ENCODE measurements at regions not wholly inside any gene's neighbourhood (a gene's known extent, or its start where the extent isn't known, plus 50 kb on each side); places are given as distances from the start of the nearest gene placed in this dataset.

DNA sequence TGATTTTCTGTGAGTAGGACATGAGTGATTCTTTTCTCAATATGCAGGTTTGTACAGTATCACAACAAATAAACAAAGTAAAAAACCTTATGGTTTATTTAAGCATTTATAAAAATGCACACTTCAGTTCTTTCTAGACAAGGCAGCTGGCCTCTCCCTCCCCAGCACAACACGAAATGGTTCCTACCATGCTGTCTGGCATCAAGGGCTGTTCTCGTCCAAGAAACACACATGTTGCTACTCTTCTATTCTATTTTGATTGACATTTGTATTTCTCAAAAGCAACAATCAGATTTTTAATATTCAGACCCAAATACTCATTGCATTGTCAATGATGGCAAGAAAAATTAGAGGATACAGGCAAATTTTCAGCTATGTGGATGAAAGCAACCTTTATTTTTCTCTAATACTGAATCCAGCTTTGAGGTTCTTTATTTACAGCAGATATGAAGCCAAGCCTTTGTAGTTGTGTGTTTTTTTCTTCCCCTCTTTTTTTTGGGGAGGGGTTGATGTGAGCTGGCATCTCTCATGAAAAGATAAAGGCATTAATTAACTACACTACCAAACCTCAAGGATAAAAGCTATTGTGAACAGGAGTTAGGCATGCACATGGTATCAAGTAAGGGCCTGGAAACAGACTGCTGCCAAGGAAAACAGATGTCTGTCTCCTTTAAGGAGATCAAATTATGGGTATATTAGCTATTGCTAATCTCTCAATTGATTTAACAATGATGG lies 96.4 kb upstream of the PREP start:
- no peak overlapping the region for H3K4me3 ChIP-seq
- intact Hi-C loops (cut with DNase I), result no loop called here
- no peaks in the 10 kb centered on the region for H3K27me3 ChIP-seq (ENCODE audit: insufficient read depth in 3 of 3, low read length in 2 of 3)
- WGBS, 3 donors, result 61 to 83% (median 62%) methylated on average over 2 of the region's 2 CpGs
- H3K36me3 ChIP-seq (ENCODE audit: insufficient read depth in 1 of 2, low read depth in 1 of 2), result no peaks in the 10 kb centered on the region
- no peaks in the 10 kb centered on the region for H3K4me1 ChIP-seq
- H3K9me3 ChIP-seq, result no peaks in the 10 kb centered on the region
- no peak overlapping the region for H3K27ac ChIP-seq
- ATAC-seq (no peak), DNase-seq (no peak)
- TF ChIP-seq, protein P1, sequence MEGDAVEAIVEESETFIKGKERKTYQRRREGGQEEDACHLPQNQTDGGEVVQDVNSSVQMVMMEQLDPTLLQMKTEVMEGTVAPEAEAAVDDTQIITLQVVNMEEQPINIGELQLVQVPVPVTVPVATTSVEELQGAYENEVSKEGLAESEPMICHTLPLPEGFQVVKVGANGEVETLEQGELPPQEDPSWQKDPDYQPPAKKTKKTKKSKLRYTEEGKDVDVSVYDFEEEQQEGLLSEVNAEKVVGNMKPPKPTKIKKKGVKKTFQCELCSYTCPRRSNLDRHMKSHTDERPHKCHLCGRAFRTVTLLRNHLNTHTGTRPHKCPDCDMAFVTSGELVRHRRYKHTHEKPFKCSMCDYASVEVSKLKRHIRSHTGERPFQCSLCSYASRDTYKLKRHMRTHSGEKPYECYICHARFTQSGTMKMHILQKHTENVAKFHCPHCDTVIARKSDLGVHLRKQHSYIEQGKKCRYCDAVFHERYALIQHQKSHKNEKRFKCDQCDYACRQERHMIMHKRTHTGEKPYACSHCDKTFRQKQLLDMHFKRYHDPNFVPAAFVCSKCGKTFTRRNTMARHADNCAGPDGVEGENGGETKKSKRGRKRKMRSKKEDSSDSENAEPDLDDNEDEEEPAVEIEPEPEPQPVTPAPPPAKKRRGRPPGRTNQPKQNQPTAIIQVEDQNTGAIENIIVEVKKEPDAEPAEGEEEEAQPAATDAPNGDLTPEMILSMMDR (IDR thresholded peaks at IDR 0.05), result no peak

DNA sequence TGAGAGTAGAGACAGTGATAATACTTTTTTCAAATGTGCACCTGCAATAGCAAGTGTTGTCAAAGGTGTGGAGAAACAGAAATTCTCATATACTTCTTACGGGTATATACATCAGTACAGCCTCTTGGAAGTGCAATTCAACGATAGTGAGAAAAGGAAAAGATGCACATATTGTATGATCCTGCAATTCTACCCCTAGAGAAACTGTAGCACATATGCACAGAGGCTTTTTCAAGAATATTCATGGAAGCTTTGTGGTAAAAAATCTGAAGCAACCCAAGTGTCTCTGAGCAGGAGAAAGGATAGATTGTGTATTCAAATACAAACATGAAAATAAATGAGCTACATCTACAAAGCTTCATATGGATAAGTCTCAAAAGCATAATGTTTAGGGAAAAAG lies 94.7 kb upstream of the PREP start:
- TF ChIP-seq, protein P1 (IDR thresholded peaks at IDR 0.05), result no peak
- Histone ChIP-seq H3K4me1 (no peaks in the 10 kb centered on the region), H3K4me3 (no peak overlapping the region), H3K27me3 (ENCODE audit: insufficient read depth in 3 of 3, low read length in 2 of 3) (no peaks in the 10 kb centered on the region), H3K27ac (no peak overlapping the region), H3K9me3 (no peaks in the 10 kb centered on the region), H3K36me3 (ENCODE audit: insufficient read depth in 1 of 2, low read depth in 1 of 2) (no peaks in the 10 kb centered on the region)
- ATAC-seq, result no peak
- intact Hi-C loops (cut with DNase I), result no loop called here
- 91 to 96% (median 94%) methylated on average over 2 of the region's 2 CpGs for WGBS, 3 donors
- DNase-seq, result no peak

DNA sequence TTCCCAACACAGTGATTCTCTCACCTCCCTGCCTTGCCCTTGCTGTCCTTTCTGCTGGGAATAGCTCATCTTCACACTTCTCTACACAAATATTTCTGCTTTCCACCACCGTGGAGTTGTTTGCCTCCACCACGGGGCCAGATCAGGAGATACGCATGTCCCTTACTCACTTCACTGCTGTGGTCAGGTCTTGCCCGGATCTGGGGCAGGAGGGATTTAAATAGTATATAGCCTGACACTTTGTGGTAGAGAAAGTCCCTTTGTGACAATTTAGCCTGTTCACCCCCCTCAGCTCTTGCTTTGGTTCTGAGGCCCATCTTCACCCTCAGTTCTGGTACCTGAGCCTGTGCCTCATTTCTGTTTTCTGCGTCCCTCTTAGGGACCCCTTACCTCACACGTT lies 92.6 kb upstream of the PREP start:
- intact Hi-C loops (cut with DNase I), result no loop called here
- H3K4me1 ChIP-seq, result no peaks in the 10 kb centered on the region
- no peaks in the 10 kb centered on the region for H3K9me3 ChIP-seq
- no peak overlapping the region for H3K27ac ChIP-seq
- DNase-seq, result no peak
- no peak for ATAC-seq
- H3K4me3 ChIP-seq, result no peak overlapping the region
- no peaks in the 10 kb centered on the region for H3K27me3 ChIP-seq (ENCODE audit: insufficient read depth in 3 of 3, low read length in 2 of 3)
- WGBS, 3 donors, result 77 to 88% (median 82%) methylated on average over 6 of the region's 6 CpGs
- no peaks in the 10 kb centered on the region for H3K36me3 ChIP-seq (ENCODE audit: insufficient read depth in 1 of 2, low read depth in 1 of 2)
- TF ChIP-seq, protein P1 (IDR thresholded peaks at IDR 0.05), result no peak

DNA sequence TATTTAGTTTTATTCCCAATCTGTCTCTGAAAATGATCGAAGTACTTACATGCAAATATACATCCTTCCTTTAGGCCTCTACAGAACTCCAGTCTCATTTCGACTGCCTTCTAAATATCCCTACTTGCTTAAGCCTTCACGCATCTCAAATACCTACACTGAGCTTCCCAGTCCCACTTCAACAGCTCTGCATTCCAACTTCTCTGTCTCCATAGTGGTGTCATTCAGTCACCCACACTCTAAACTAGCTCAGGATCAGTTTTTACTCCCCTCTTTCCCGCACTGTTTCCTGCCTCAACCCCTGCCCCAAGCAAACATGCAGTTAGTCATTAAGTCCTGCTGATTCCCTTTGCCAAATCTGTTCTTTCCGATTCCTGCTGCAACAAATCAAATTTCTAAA lies 91.8 kb upstream of the PREP start:
- Histone ChIP-seq H3K27ac (no peak overlapping the region), H3K36me3 (ENCODE audit: insufficient read depth in 1 of 2, low read depth in 1 of 2) (no peaks in the 10 kb centered on the region), H3K9me3 (no peaks in the 10 kb centered on the region), H3K4me1 (no peaks in the 10 kb centered on the region), H3K4me3 (no peak overlapping the region), H3K27me3 (ENCODE audit: insufficient read depth in 3 of 3, low read length in 2 of 3) (no peaks in the 10 kb centered on the region)
- no peak for ATAC-seq
- TF ChIP-seq, protein P1 (IDR thresholded peaks at IDR 0.05), result no peak
- no peak for DNase-seq
- intact Hi-C loops (cut with DNase I), result no loop called here
- 82 to 92% (median 82%) methylated on average over 5 of the region's 5 CpGs for WGBS, 3 donors

DNA sequence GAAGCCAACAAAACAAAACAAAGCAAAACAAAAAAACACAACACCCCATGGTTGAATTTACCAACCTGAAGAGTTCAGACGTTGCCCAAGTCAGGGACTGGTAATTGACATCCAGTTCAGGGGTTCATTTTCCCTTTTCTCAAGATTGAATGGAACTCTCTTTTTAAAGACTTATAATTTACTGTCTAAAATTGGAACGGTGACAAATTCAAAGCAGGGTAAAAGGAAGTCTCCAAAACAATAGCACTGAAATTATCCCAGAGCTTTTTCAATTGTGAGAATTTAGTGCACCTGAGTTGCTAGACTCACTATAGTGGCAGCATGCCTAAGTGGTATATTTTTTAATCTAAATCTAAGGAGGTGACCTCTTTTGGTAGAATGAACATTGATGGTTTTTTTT lies 90.9 kb upstream of the PREP start:
- Histone ChIP-seq H3K9me3 (no peaks in the 10 kb centered on the region), H3K27ac (no peak overlapping the region)
- intact Hi-C loops (cut with DNase I), result no loop called here

More for the DNA sequence above, 90.9 kb upstream of the PREP start:
- H3K4me1 ChIP-seq, result no peaks in the 10 kb centered on the region
- no peaks in the 10 kb centered on the region for H3K27me3 ChIP-seq (ENCODE audit: insufficient read depth in 3 of 3, low read length in 2 of 3)
- DNase-seq, result no peak
- no peak overlapping the region for H3K4me3 ChIP-seq
- no peaks in the 10 kb centered on the region for H3K36me3 ChIP-seq (ENCODE audit: insufficient read depth in 1 of 2, low read depth in 1 of 2)
- ATAC-seq, result no peak
- TF ChIP-seq, protein P1 (IDR thresholded peaks at IDR 0.05), result no peak
- 23 to 48% (median 31%) methylated on average over 2 of the region's 2 CpGs for WGBS, 3 donors

All from psoas muscle (tissue), 7 donors.